ENCODE measurements at regions not wholly inside any gene's neighbourhood (a gene's known extent, or its start where the extent isn't known, plus 50 kb on each side); places are given as distances from the start of the nearest gene placed in this dataset.

DNA sequence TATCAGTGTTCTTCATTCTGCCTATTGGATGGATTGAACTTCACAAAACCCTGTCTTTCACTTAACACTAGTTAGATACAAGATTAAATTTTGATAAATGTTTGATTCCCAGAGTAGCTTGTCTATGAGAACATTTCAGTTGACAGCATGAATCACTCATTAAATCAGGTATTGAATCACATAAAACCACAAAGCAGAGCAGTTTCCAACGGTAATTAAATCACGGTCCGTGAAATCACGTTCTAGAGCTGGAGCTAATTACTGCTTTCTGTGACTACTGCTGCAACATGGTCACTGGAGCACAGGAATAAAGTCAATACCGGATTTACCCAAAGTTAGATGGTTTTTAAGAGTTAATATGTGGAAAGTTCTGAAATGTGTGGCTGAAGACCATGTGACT lies 257.8 kb upstream of the PCDH15 start:
- no peak for TF ChIP-seq TAF1 (IDR thresholded peaks at IDR 0.05; ENCODE audit: borderline replicate concordance, insufficient read depth, low read length)
- TF ChIP-seq SIN3A (IDR thresholded peaks at IDR 0.05; ENCODE audit: borderline replicate concordance, insufficient read depth, low read length) = no peak
- TF ChIP-seq POLR2AphosphoS5 (IDR thresholded peaks at IDR 0.05; ENCODE audit: low read depth, low read length) = no peak
